SU-DHL-6 (cell line): ENCODE measurements at regions not wholly inside any gene's neighbourhood (a gene's known extent, or its start where the extent isn't known, plus 50 kb on each side); places are given as distances from the start of the nearest gene placed in this dataset.

Experiments used
- H2AFZ ChIP-seq: fragments of 200-600 bp; sonication (generic); 2 replicates; pipeline ENCODE4 v1.6.1; 2014; ENCODE audit warnings: low read depth, mild to moderate bottlenecking, moderate library complexity, mixed read lengths, antibody characterized with exemption, low read length; ENCODE audit not compliant: severe bottlenecking
- H3F3A ChIP-seq: fragments of 200-600 bp; shearing (Covaris generic); 2 replicates; pipeline ENCODE4 v1.6.0; 2016; ENCODE audit warnings: antibody characterized with exemption, mild to moderate bottlenecking; ENCODE audit not compliant: insufficient read depth
- H3K27ac ChIP-seq: fragments of 200-600 bp; sonication (generic); 2 replicates; pipeline ENCODE4 v1.5.1; 2016; ENCODE audit warnings: low read depth, mild to moderate bottlenecking, low read length, moderate library complexity, mixed read lengths
- H3K27me3 ChIP-seq: fragments of 200-600 bp; sonication (generic), shearing (Covaris generic); 2 replicates; pipeline ENCODE4 v1.6.0; 2014; ENCODE audit warnings: mild to moderate bottlenecking, low read length
- H3K36me3 ChIP-seq: fragments of 200-600 bp; sonication (generic); 2 replicates; pipeline ENCODE4 v1.6.1; 2014; ENCODE audit warnings: mild to moderate bottlenecking, low read length, mixed read lengths
- H3K4me2 ChIP-seq: fragments of 300-600, 200-600 bp; shearing (Covaris generic), sonication (generic); 2 replicates; pipeline ENCODE4 v1.6.0; 2014; ENCODE audit warnings: low read length, low read depth, mild to moderate bottlenecking; ENCODE audit not compliant: poor library complexity, severe bottlenecking
- H3K4me3 ChIP-seq: fragments of 200-600 bp; sonication (generic); 2 replicates; pipeline ENCODE4 v1.5.1; 2014; ENCODE audit warnings: antibody characterized with exemption, low read length, mild to moderate bottlenecking, mixed read lengths; ENCODE audit not compliant: insufficient read depth, poor library complexity, severe bottlenecking
- H3K79me2 ChIP-seq: fragments of 200-600 bp; sonication (generic); 2 replicates; pipeline ENCODE4 v1.6.1; 2014; ENCODE audit warnings: mild to moderate bottlenecking, low read length, moderate library complexity; ENCODE audit not compliant: insufficient read depth
- H3K9ac ChIP-seq: fragments of 200-600 bp; sonication (generic); 2 replicates; pipeline ENCODE4 v1.7.0; 2014; ENCODE audit warnings: mild to moderate bottlenecking, low read length
- H3K9me2 ChIP-seq: fragments of 200-600 bp; sonication (generic); replicated peaks from 2 replicates; pipeline ENCODE4 v1.6.1; 2014; ENCODE audit warnings: low read length; ENCODE audit not compliant: insufficient read depth
- H3K9me3 ChIP-seq: fragments of 200-600 bp; sonication (generic); 2 replicates; pipeline ENCODE4 v1.6.1; 2014; ENCODE audit warnings: low read length, mixed read lengths; ENCODE audit not compliant: insufficient read depth
- H4K20me1 ChIP-seq: fragments of 200-600 bp; sonication (generic); 2 replicates; pipeline ENCODE4 v1.6.1; 2014; ENCODE audit warnings: low read depth, mild to moderate bottlenecking, antibody characterized with exemption, low read length, moderate library complexity, mixed read lengths
- EZH2phosphoT487 ChIP-seq: fragments of 200-600 bp; sonication (generic), shearing (Covaris generic); conservative IDR thresholded peaks from 2 replicates; pipeline ENCODE4 v1.6.1; 2018; ENCODE audit warnings: mild to moderate bottlenecking, antibody characterized with exemption, low read length, moderate library complexity, mixed read lengths
- TF ChIP-seq, protein P1 (sequence below): fragments of 200-600 bp; sonication (generic); IDR thresholded peaks from one replicate; pipeline ENCODE4 v1.5.1; 2017; ENCODE audit warnings: antibody characterized with exemption, mild to moderate bottlenecking, low read length, moderate library complexity; ENCODE audit not compliant: insufficient read depth, poor library complexity, severe bottlenecking

GRCh38 chr2:39937621-39938020 lies 158.6 kb upstream of the THUMPD2 start:
- Histone ChIP-seq H3K27ac (no peak overlapping the region), H3K9me3 (no peaks in the 10 kb centered on the region)
- no peak for TF ChIP-seq EZH2phosphoT487
- TF ChIP-seq, protein P1, sequence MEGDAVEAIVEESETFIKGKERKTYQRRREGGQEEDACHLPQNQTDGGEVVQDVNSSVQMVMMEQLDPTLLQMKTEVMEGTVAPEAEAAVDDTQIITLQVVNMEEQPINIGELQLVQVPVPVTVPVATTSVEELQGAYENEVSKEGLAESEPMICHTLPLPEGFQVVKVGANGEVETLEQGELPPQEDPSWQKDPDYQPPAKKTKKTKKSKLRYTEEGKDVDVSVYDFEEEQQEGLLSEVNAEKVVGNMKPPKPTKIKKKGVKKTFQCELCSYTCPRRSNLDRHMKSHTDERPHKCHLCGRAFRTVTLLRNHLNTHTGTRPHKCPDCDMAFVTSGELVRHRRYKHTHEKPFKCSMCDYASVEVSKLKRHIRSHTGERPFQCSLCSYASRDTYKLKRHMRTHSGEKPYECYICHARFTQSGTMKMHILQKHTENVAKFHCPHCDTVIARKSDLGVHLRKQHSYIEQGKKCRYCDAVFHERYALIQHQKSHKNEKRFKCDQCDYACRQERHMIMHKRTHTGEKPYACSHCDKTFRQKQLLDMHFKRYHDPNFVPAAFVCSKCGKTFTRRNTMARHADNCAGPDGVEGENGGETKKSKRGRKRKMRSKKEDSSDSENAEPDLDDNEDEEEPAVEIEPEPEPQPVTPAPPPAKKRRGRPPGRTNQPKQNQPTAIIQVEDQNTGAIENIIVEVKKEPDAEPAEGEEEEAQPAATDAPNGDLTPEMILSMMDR: no peak

GRCh38 chr2:39934851-39935250 lies 155.8 kb upstream of the THUMPD2 start:
- Histone ChIP-seq H2AFZ (no peak overlapping the region), H3K36me3 (no peaks in the 10 kb centered on the region), H3K9me3 (no peaks in the 10 kb centered on the region), H3F3A (no peaks in the 10 kb centered on the region), H3K9me2 (no peaks in the 10 kb centered on the region), H4K20me1 (no peaks in the 10 kb centered on the region), H3K79me2 (no peaks in the 10 kb centered on the region), H3K27ac (no peak overlapping the region), H3K27me3 (no peaks in the 10 kb centered on the region), H3K4me2 (no peak overlapping the region), H3K4me3 (no peak overlapping the region), H3K9ac (no peak overlapping the region)
- TF ChIP-seq EZH2phosphoT487: no peak
- TF ChIP-seq, protein P1: no peak

More at GRCh38 chr2:39937621-39938020, 158.6 kb upstream of the THUMPD2 start:
- H3K36me3 ChIP-seq: no peaks in the 10 kb centered on the region
- H3K9me2 ChIP-seq: no peaks in the 10 kb centered on the region
- no peaks in the 10 kb centered on the region for H3K79me2 ChIP-seq
- H3K27me3 ChIP-seq: no peaks in the 10 kb centered on the region
- no peak overlapping the region for H3K4me2 ChIP-seq
- H4K20me1 ChIP-seq: no peaks in the 10 kb centered on the region
- no peak overlapping the region for H3K9ac ChIP-seq
- H2AFZ ChIP-seq: no peak overlapping the region
- no peak overlapping the region for H3K4me3 ChIP-seq
- H3F3A ChIP-seq: no peaks in the 10 kb centered on the region

- H3K9me3 ChIP-seq: no peaks in the 10 kb centered on the region
- H3K9me2 ChIP-seq: no peaks in the 10 kb centered on the region
- no peak overlapping the region for H3K27ac ChIP-seq
- no peak overlapping the region for H2AFZ ChIP-seq
- no peaks in the 10 kb centered on the region for H3K36me3 ChIP-seq
- TF ChIP-seq, protein P1: no peak
- TF ChIP-seq EZH2phosphoT487: no peak
- no peaks in the 10 kb centered on the region for H4K20me1 ChIP-seq
- no peaks in the 10 kb centered on the region for H3K79me2 ChIP-seq
- no peaks in the 10 kb centered on the region for H3F3A ChIP-seq
- H3K27me3 ChIP-seq: no peaks in the 10 kb centered on the region
- no peak overlapping the region for H3K4me2 ChIP-seq
- no peak overlapping the region for H3K9ac ChIP-seq
- no peak overlapping the region for H3K4me3 ChIP-seq
Observed at GRCh38 chr2:39933196-39933595, 154.1 kb upstream of the THUMPD2 start.

- no peaks in the 10 kb centered on the region for H3K79me2 ChIP-seq
Observed at GRCh38 chr2:39932198-39932597, 153.1 kb upstream of the THUMPD2 start.

More at GRCh38 chr2:39932198-39932597, 153.1 kb upstream of the THUMPD2 start:
- Histone ChIP-seq H3K9me2 (no peaks in the 10 kb centered on the region), H3K4me3 (no peak overlapping the region), H3K27me3 (no peaks in the 10 kb centered on the region), H3K9me3 (no peaks in the 10 kb centered on the region), H3K27ac (no peak overlapping the region), H2AFZ (no peak overlapping the region), H3K36me3 (no peaks in the 10 kb centered on the region), H4K20me1 (no peaks in the 10 kb centered on the region), H3K4me2 (no peak overlapping the region), H3F3A (no peaks in the 10 kb centered on the region), H3K9ac (no peak overlapping the region)
- TF ChIP-seq EZH2phosphoT487: no peak
- TF ChIP-seq, protein P1: no peak
